T-helper 1 cell (primary cell): ENCODE measurements at regions not wholly inside any gene's neighbourhood (a gene's known extent, or its start where the extent isn't known, plus 50 kb on each side); places are given as distances from the start of the nearest gene placed in this dataset.

Experiments used
- DNase-seq, 5 donors: peaks; one replicate each; pipeline ENCODE4 v3.0.0-alpha.2; 2012 to 2020

- peak in 1 of 5 donors; percentile 4 for DNase-seq
Measured at GRCh38 chr4:138919094-138919936, 96.3 kb upstream of the NOCT start.

- no peak for DNase-seq
Measured at GRCh38 chr4:138918169-138918869, 97.3 kb upstream of the NOCT start.

GRCh38 chr4:138916763-138917162 is 98.8 kb upstream of the NOCT start:
- no peak for DNase-seq

- DNase-seq = no peak
Measured at GRCh38 chr4:138915756-138916155, 99.8 kb upstream of the NOCT start.

- no peak for DNase-seq
Measured at GRCh38 chr4:138912704-138913340, 102.8 kb upstream of the NOCT start.

GRCh38 chr4:138911909-138912703 is 103.5 kb upstream of the NOCT start:
- no peak for DNase-seq

GRCh38 chr4:138910914-138911336 is 104.7 kb upstream of the NOCT start:
- DNase-seq = no peak

- DNase-seq = no peak
Measured at GRCh38 chr4:138910195-138910913, 105.2 kb upstream of the NOCT start.

GRCh38 chr4:138909587-138909986 is 106.0 kb upstream of the NOCT start:
- no peak for DNase-seq

- no peak for DNase-seq
Measured at GRCh38 chr4:138908134-138908533, 107.4 kb upstream of the NOCT start.

GRCh38 chr4:138907174-138907573 is 108.4 kb upstream of the NOCT start:
- no peak for DNase-seq

- DNase-seq = no peak
Measured at GRCh38 chr4:138904793-138905192, 110.8 kb upstream of the NOCT start.

GRCh38 chr4:138903185-138903584 is 112.4 kb upstream of the NOCT start:
- DNase-seq = no peak

- DNase-seq = no peak
Measured at GRCh38 chr4:138902705-138903104, 112.9 kb upstream of the NOCT start.

GRCh38 chr4:138901177-138901576 is 114.4 kb upstream of the NOCT start:
- DNase-seq = no peak

GRCh38 chr4:138899999-138900398 is 115.6 kb upstream of the NOCT start:
- DNase-seq = no peak

GRCh38 chr4:138898282-138898681 is 117.3 kb upstream of the NOCT start:
- no peak for DNase-seq

- DNase-seq = no peak
Measured at GRCh38 chr4:138897811-138898226, 117.8 kb upstream of the NOCT start.

- DNase-seq = no peak
Measured at GRCh38 chr4:138894709-138895108, 120.9 kb upstream of the NOCT start.

- DNase-seq = no peak
Measured at GRCh38 chr4:138894011-138894410, 121.6 kb upstream of the NOCT start.

GRCh38 chr4:138892483-138893407 is 122.8 kb upstream of the NOCT start:
- no peak for DNase-seq
